DOHH2 (cell line): ENCODE measurements at regions not wholly inside any gene's neighbourhood (a gene's known extent, or its start where the extent isn't known, plus 50 kb on each side); places are given as distances from the start of the nearest gene placed in this dataset.
"Not testable (repeated sequence)": the region's sequence is repeated elsewhere in the genome, so short reads cannot be mapped to it uniquely, and the experiment has no call there.

Source experiments
- H3F3A ChIP-seq: fragments of 200-600 bp; sonication (generic), shearing (Covaris generic); 2 replicates; pipeline ENCODE4 v1.6.0; 2016; ENCODE audit warnings: antibody characterized with exemption, mild to moderate bottlenecking; ENCODE audit not compliant: control insufficient read depth, insufficient read depth
- H3K27ac ChIP-seq: fragments of 200-600 bp; sonication (generic); 2 replicates; pipeline ENCODE4 v1.5.1; 2014; ENCODE audit warnings: low read depth, mild to moderate bottlenecking, low read length, moderate library complexity
- H3K27me3 ChIP-seq: fragments of 200-600 bp; sonication (generic); 2 replicates; pipeline ENCODE4 v1.6.1; 2014; ENCODE audit warnings: mild to moderate bottlenecking, low read length, mixed read lengths; ENCODE audit not compliant: control insufficient read depth
- H3K36me3 ChIP-seq: fragments of 200-600 bp; sonication (generic); 2 replicates; pipeline ENCODE4 v1.6.1; 2014; ENCODE audit warnings: mild to moderate bottlenecking, low read length, moderate library complexity, mixed read lengths; ENCODE audit not compliant: control insufficient read depth
- H3K4me1 ChIP-seq: fragments of 200-600 bp; sonication (generic); 2 replicates; pipeline ENCODE4 v1.6.1; 2014; ENCODE audit warnings: mild to moderate bottlenecking, low read length, mixed read lengths; ENCODE audit not compliant: control insufficient read depth
- H3K4me2 ChIP-seq: fragments of 200-600 bp; sonication (generic); 2 replicates; pipeline ENCODE4 v1.6.0; 2014; ENCODE audit warnings: mild to moderate bottlenecking, low read length, moderate library complexity
- H3K4me3 ChIP-seq: fragments of 200-600 bp; sonication (generic); 2 replicates; pipeline ENCODE4 v1.5.1; 2014; ENCODE audit warnings: mild to moderate bottlenecking, low read length, mixed read lengths
- H3K79me2 ChIP-seq: fragments of 200-600 bp; sonication (generic); 2 replicates; pipeline ENCODE4 v1.6.1; 2014; ENCODE audit warnings: mild to moderate bottlenecking, low read length, mixed read lengths; ENCODE audit not compliant: control insufficient read depth
- H3K9me2 ChIP-seq: fragments of 200-600 bp; sonication (generic); replicated peaks from 2 replicates; pipeline ENCODE4 v1.6.1; 2014; ENCODE audit warnings: mild to moderate bottlenecking, low read length, mixed read lengths; ENCODE audit not compliant: control insufficient read depth
- H3K9me3 ChIP-seq: fragments of 200-600 bp; sonication (generic); 2 replicates; pipeline ENCODE4 v1.6.1; 2014; ENCODE audit warnings: antibody characterized with exemption, low read length, mixed read lengths; ENCODE audit not compliant: control insufficient read depth, insufficient read depth
- H4K20me1 ChIP-seq: fragments of 200-600 bp; sonication (generic); 2 replicates; pipeline ENCODE4 v1.6.0; 2014; ENCODE audit warnings: low read depth, mild to moderate bottlenecking, antibody characterized with exemption, low read length, moderate library complexity; ENCODE audit not compliant: control insufficient read depth, insufficient read depth
- CTCF ChIP-seq: fragments of 200-600 bp; sonication (generic); IDR thresholded peaks from one replicate; pipeline ENCODE4 v1.5.1; 2014; ENCODE audit warnings: antibody characterized with exemption, mild to moderate bottlenecking, low read depth, low read length; ENCODE audit not compliant: poor library complexity, severe bottlenecking
- EZH2phosphoT487 ChIP-seq: fragments of 200-600 bp; sonication (generic); IDR thresholded peaks from 2 replicates; pipeline ENCODE4 v1.6.1; 2017; ENCODE audit warnings: borderline replicate concordance, mild to moderate bottlenecking, antibody characterized with exemption, low read length, moderate library complexity, mixed read lengths

GRCh38 chr10:30527623-30528428 lies 93.8 kb downstream of the MAP3K8 start:
- TF ChIP-seq CTCF (no peak), EZH2phosphoT487 (no peak)
- Histone ChIP-seq H3K4me3 (no peak overlapping the region), H3K79me2 (no peaks in the 10 kb centered on the region), H3K36me3 (no peaks in the 10 kb centered on the region), H3K9me2 (no peaks in the 10 kb centered on the region), H3K9me3 (no peaks in the 10 kb centered on the region), H3K27ac (no peak overlapping the region), H4K20me1 (no peaks in the 10 kb centered on the region), H3K27me3 (no peaks in the 10 kb centered on the region), H3K4me2 (no peak overlapping the region), H3K4me1 (peaks cover 17% of the 10 kb centered on the region), H3F3A (no peaks in the 10 kb centered on the region)

- H3K36me3 ChIP-seq, H3K4me3 ChIP-seq, H3F3A ChIP-seq, H3K4me2 ChIP-seq, H4K20me1 ChIP-seq, H3K27me3 ChIP-seq, H3K4me1 ChIP-seq, H3K9me3 ChIP-seq, H3K9me2 ChIP-seq, H3K79me2 ChIP-seq, H3K27ac ChIP-seq: not testable (repeated sequence)
Measured at GRCh38 chr10:30522661-30523078, 88.7 kb downstream of the MAP3K8 start.

DNA sequence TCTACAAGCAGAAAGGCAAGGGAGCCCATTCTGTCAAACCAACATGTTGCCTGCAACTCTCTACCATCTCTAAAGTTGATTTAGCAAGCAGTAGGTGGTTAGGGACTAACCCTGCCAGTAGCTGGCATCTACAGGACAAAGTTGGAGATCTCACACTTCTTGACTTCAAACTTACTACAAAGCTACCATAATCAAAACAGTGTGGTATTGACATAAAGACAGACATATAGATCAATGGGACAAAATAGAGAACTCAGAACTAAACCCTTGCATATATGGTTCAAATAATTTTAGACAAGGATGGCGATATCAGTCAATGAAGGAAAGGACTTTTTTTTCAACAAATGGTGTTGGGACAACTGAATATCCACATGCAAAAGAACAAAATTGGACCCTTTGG lies 84.9 kb downstream of the MAP3K8 start:
- no peak overlapping the region for H3K4me3 ChIP-seq
- no peaks in the 10 kb centered on the region for H3K27me3 ChIP-seq
- no peaks in the 10 kb centered on the region for H3K36me3 ChIP-seq
- H3K4me2 ChIP-seq, result no peak overlapping the region
- H3K79me2 ChIP-seq, result no peaks in the 10 kb centered on the region
- H3K9me2 ChIP-seq, result no peaks in the 10 kb centered on the region
- TF ChIP-seq CTCF, result no peak
- no peak for TF ChIP-seq EZH2phosphoT487
- no peaks in the 10 kb centered on the region for H4K20me1 ChIP-seq
- H3K4me1 ChIP-seq, result no peaks in the 10 kb centered on the region
- no peaks in the 10 kb centered on the region for H3K9me3 ChIP-seq
- no peaks in the 10 kb centered on the region for H3F3A ChIP-seq
- no peak overlapping the region for H3K27ac ChIP-seq
